ENCODE measurements at regions not wholly inside any gene's neighbourhood (a gene's known extent, or its start where the extent isn't known, plus 50 kb on each side); places are given as distances from the start of the nearest gene placed in this dataset.

- TF ChIP-seq ERG (CRISPR knock-in tag; IDR thresholded peaks at IDR 0.05) = no peak
- TF ChIP-seq PRDM15 (CRISPR knock-in tag; IDR thresholded peaks at IDR 0.05) = no peak
- no peak for TF ChIP-seq HMGA2 (CRISPR knock-in tag; IDR thresholded peaks at IDR 0.05)
- TF ChIP-seq E2F5 (CRISPR knock-in tag; IDR thresholded peaks at IDR 0.05) = no peak
- no peak for TF ChIP-seq GRHL2 (CRISPR knock-in tag; IDR thresholded peaks at IDR 0.05; ENCODE audit: insufficient replicate concordance, severe bottlenecking)
- no peak for TF ChIP-seq E2F1 (CRISPR knock-in tag; IDR thresholded peaks at IDR 0.05)
- no peak for TF ChIP-seq FOXP1 (CRISPR knock-in tag; IDR thresholded peaks at IDR 0.05; ENCODE audit: borderline replicate concordance)
- TF ChIP-seq ZNF263 (CRISPR knock-in tag; IDR thresholded peaks at IDR 0.05; ENCODE audit: low read depth) = no peak
- no peak for TF ChIP-seq CBFB (CRISPR knock-in tag; IDR thresholded peaks at IDR 0.05; ENCODE audit: low read depth)
- no peak for TF ChIP-seq RELA (CRISPR knock-in tag; IDR thresholded peaks at IDR 0.05; ENCODE audit: borderline replicate concordance)
- TF ChIP-seq ARID4B (CRISPR knock-in tag; IDR thresholded peaks at IDR 0.05; ENCODE audit: borderline replicate concordance) = no peak
- no peak for TF ChIP-seq TEAD1 (CRISPR knock-in tag; IDR thresholded peaks at IDR 0.05)
- TF ChIP-seq TEAD4 (CRISPR knock-in tag; IDR thresholded peaks at IDR 0.05) = no peak
- no peak for TF ChIP-seq ZNF532 (CRISPR knock-in tag; IDR thresholded peaks at IDR 0.05; ENCODE audit: borderline replicate concordance)
- TF ChIP-seq ZMAT4 (CRISPR knock-in tag; IDR thresholded peaks at IDR 0.05) = no peak
- no peak for TF ChIP-seq GABPB1 (CRISPR knock-in tag; IDR thresholded peaks at IDR 0.05)
- H3K27ac Mint-ChIP-seq = no peak overlapping the region
- peaks cover 3% of the 10 kb centered on the region; the same call in 1 of the 2 replicates for H3K27me3 Mint-ChIP-seq (ENCODE audit: low read depth)
- H3K4me1 Mint-ChIP-seq = no peaks in the 10 kb centered on the region
- ChIA-PET POLR2A (no interaction called here), CTCF (no interaction called here)
- H3K36me3 Mint-ChIP-seq = peaks cover 15% of the 10 kb centered on the region
- DNase-seq (ENCODE audit: low spot score) (no peak), ATAC-seq (no peak)
- H3K4me3 Mint-ChIP-seq = no peak overlapping the region
- H3K9me3 Mint-ChIP-seq = peaks cover 35% of the 10 kb centered on the region
Measured at GRCh38 chr11:101362643-101363042, 221.2 kb downstream of the TRPC6 start.

All from WTC11 (cell line).